SK-N-SH treated with all-trans-retinoic acid at 6 μM for 48 hours (cell line): ENCODE measurements at regions not wholly inside any gene's neighbourhood (a gene's known extent, or its start where the extent isn't known, plus 50 kb on each side); places are given as distances from the start of the nearest gene placed in this dataset.

Experiments
- ARNTL ChIP-seq: fragments of 450-650 bp; formaldehyde crosslinking; IDR thresholded peaks from 2 replicates; pipeline ENCODE4 v1.5.0; 2020; ENCODE audit warnings: low read depth, mild to moderate bottlenecking, moderate library complexity, borderline replicate concordance
- CREB5 ChIP-seq: fragments of 250-450 bp; sonication (Bioruptor Pico); IDR thresholded peaks from 2 replicates; pipeline ENCODE4 v1.5.1; 2020; ENCODE audit warnings: low read depth, mild to moderate bottlenecking, moderate library complexity
- CSRNP3 ChIP-seq: fragments of 250-450 bp; sonication (Bioruptor Pico); IDR thresholded peaks from 2 replicates; pipeline ENCODE4 v1.5.1; 2021; ENCODE audit warnings: mild to moderate bottlenecking, moderate library complexity
- GLIS3 ChIP-seq: fragments of 250-450 bp; sonication (Bioruptor Pico); IDR thresholded peaks from 2 replicates; pipeline ENCODE4 v1.5.0; 2020; ENCODE audit warnings: mild to moderate bottlenecking, moderate library complexity
- ISL1 ChIP-seq: fragments of 250-450 bp; sonication (Bioruptor Pico); IDR thresholded peaks from 2 replicates; pipeline ENCODE4 v2.1.2; 2022; ENCODE audit warnings: mild to moderate bottlenecking, moderate library complexity
- OSR1 ChIP-seq: fragments of 250-450 bp; sonication (Bioruptor Pico); IDR thresholded peaks from 2 replicates; pipeline ENCODE4 v1.8.0; 2022; ENCODE audit warnings: moderate library complexity, mild to moderate bottlenecking, inconsistent platforms
- PATZ1 ChIP-seq: fragments of 250-450 bp; sonication (Bioruptor Pico); IDR thresholded peaks from 2 replicates; pipeline ENCODE4 v1.8.0; 2020; ENCODE audit warnings: mild to moderate bottlenecking, moderate library complexity, borderline replicate concordance
- RARB ChIP-seq: fragments of 250-450 bp; sonication (Bioruptor Pico); IDR thresholded peaks from 2 replicates; pipeline ENCODE4 v1.8.0; 2021; ENCODE audit warnings: mild to moderate bottlenecking, moderate library complexity
- ZC3H10 ChIP-seq: fragments of 250-450 bp; sonication (Bioruptor Pico); IDR thresholded peaks from 2 replicates; pipeline ENCODE4 v1.5.1; 2021; ENCODE audit warnings: mild to moderate bottlenecking, moderate library complexity
- ZFP3 ChIP-seq: fragments of 250-450 bp; sonication (Bioruptor Pico); IDR thresholded peaks from 2 replicates; pipeline ENCODE4 v1.5.0; 2020; ENCODE audit warnings: mild to moderate bottlenecking, moderate library complexity
- ZFP30 ChIP-seq: fragments of 450-650 bp; formaldehyde crosslinking; IDR thresholded peaks from 2 replicates; pipeline ENCODE4 v1.5.0; 2022; ENCODE audit warnings: mild to moderate bottlenecking, moderate library complexity

- no peak for TF ChIP-seq PATZ1 (CRISPR knock-in tag)
- TF ChIP-seq OSR1 (CRISPR knock-in tag): no peak
- no peak for TF ChIP-seq ZC3H10 (CRISPR knock-in tag)
- no peak for TF ChIP-seq ISL1 (CRISPR knock-in tag)
- no peak for TF ChIP-seq ARNTL
- no peak for TF ChIP-seq RARB (CRISPR knock-in tag)
- TF ChIP-seq CREB5: no peak
- no peak for TF ChIP-seq ZFP3 (CRISPR knock-in tag)
- TF ChIP-seq ZFP30: no peak
- TF ChIP-seq CSRNP3 (CRISPR knock-in tag): no peak
- no peak for TF ChIP-seq GLIS3
Observed at GRCh38 chr4:27101561-27101960, 240.9 kb downstream of the STIM2 start.
